ENCODE measurements at regions not wholly inside any gene's neighbourhood (a gene's known extent, or its start where the extent isn't known, plus 50 kb on each side); places are given as distances from the start of the nearest gene placed in this dataset.
"Not testable (repeated sequence)": the region's sequence is repeated elsewhere in the genome, so short reads cannot be mapped to it uniquely, and the experiment has no call there.

GRCh38 chr14:101631199-101631598 is 69.9 kb downstream of the DIO3 start:
- in situ Hi-C loops (cut with HindIII; ENCODE audit: low pct_unique_long_range_greater_than_20kb, low sequenced_read_pairs): no loop called here
- no peaks in the 10 kb centered on the region for H3K9me3 ChIP-seq (ENCODE audit: control insufficient read depth, insufficient read depth, low read depth, low read length)
- BruUV-seq (replicated peaks): no TSS peak
- peaks cover 3% of the 10 kb centered on the region; the same call in 1 of the 2 replicates for H3K4me1 ChIP-seq (ENCODE audit: control insufficient read depth, insufficient read depth, low read length)
- no peaks in the 10 kb centered on the region for H3K36me3 ChIP-seq (ENCODE audit: control insufficient read depth, insufficient read depth, low read length)
- no peak for DNase-seq (ENCODE audit: low read depth, low spot score)
- H3K4me3 ChIP-seq (ENCODE audit: low read depth in 2 of 2, low read length in 2 of 2): no peak overlapping the region
- ChIA-PET POLR2A (no interaction called here), CTCF (no interaction called here)
- no peak overlapping the region for H3K27ac ChIP-seq (ENCODE audit: low read length)
- no peaks in the 10 kb centered on the region for H3K27me3 ChIP-seq (ENCODE audit: control insufficient read depth, insufficient read depth, low read length)
- no peak for ATAC-seq
- TF ChIP-seq TCF7L2 (IDR thresholded peaks at IDR 0.05; ENCODE audit: low read depth, low read length) (no peak), SIN3A (IDR thresholded peaks at IDR 0.05; ENCODE audit: borderline replicate concordance, insufficient read depth, low read depth, low read length) (no peak)
- intact Hi-C loops (cut with micrococcal nuclease; ENCODE audit: unreplicated experiment): no loop called here

- H3K4me3 ChIP-seq (ENCODE audit: low read depth in 2 of 2, low read length in 2 of 2); POLR2A ChIA-PET; CTCF ChIA-PET; H3K36me3 ChIP-seq (ENCODE audit: control insufficient read depth, insufficient read depth, low read length); BruUV-seq (replicated peaks); H3K27me3 ChIP-seq (ENCODE audit: control insufficient read depth, insufficient read depth, low read length); H3K9me3 ChIP-seq (ENCODE audit: control insufficient read depth, insufficient read depth, low read depth, low read length); intact Hi-C loops (cut with micrococcal nuclease; ENCODE audit: unreplicated experiment); H3K27ac ChIP-seq (ENCODE audit: low read length); in situ Hi-C loops (cut with HindIII; ENCODE audit: low pct_unique_long_range_greater_than_20kb, low sequenced_read_pairs); ATAC-seq; H3K4me1 ChIP-seq (ENCODE audit: control insufficient read depth, insufficient read depth, low read length); DNase-seq (ENCODE audit: low read depth, low spot score): not testable (repeated sequence)
These were observed 70.7 kb downstream of the DIO3 start for GRCh38 chr14:101631970-101632369.

GRCh38 chr14:101632520-101632919 is 71.2 kb downstream of the DIO3 start:
- no peaks in the 10 kb centered on the region for H3K27me3 ChIP-seq (ENCODE audit: control insufficient read depth, insufficient read depth, low read length)
- ChIA-PET POLR2A (no interaction called here), CTCF (no interaction called here)
- no peak overlapping the region for H3K27ac ChIP-seq (ENCODE audit: low read length)
- no peak overlapping the region for H3K4me3 ChIP-seq (ENCODE audit: low read depth in 2 of 2, low read length in 2 of 2)
- no peak for DNase-seq (ENCODE audit: low read depth, low spot score)
- intact Hi-C loops (cut with micrococcal nuclease; ENCODE audit: unreplicated experiment): no loop called here
- in situ Hi-C loops (cut with HindIII; ENCODE audit: low pct_unique_long_range_greater_than_20kb, low sequenced_read_pairs): no loop called here
- BruUV-seq (replicated peaks): no TSS peak
- H3K9me3 ChIP-seq (ENCODE audit: control insufficient read depth, insufficient read depth, low read depth, low read length): no peaks in the 10 kb centered on the region
- ATAC-seq: no peak
- no peak for TF ChIP-seq CTCF (IDR thresholded peaks at IDR 0.05)
- no peak for TF ChIP-seq SIN3A (IDR thresholded peaks at IDR 0.05; ENCODE audit: borderline replicate concordance, insufficient read depth, low read depth, low read length)
- TF ChIP-seq REST (IDR thresholded peaks at IDR 0.05; ENCODE audit: insufficient read depth in 1 of 2, low read depth in 2 of 2, low read length in 1 of 2): no peak
- no peak for TF ChIP-seq TCF7L2 (IDR thresholded peaks at IDR 0.05; ENCODE audit: low read depth, low read length)
- TF ChIP-seq POLR2AphosphoS5 (IDR thresholded peaks at IDR 0.05; ENCODE audit: low read depth, low read length): no peak
- H3K36me3 ChIP-seq (ENCODE audit: control insufficient read depth, insufficient read depth, low read length): no peaks in the 10 kb centered on the region
- H3K4me1 ChIP-seq (ENCODE audit: control insufficient read depth, insufficient read depth, low read length): peaks cover 3% of the 10 kb centered on the region; the same call in 1 of the 2 replicates
